Activated CD8-positive, alpha-beta memory T cell treated with anti-CD3 and anti-CD28 coated beads for 4 hours (primary cell): ENCODE measurements at regions not wholly inside any gene's neighbourhood (a gene's known extent, or its start where the extent isn't known, plus 50 kb on each side); places are given as distances from the start of the nearest gene placed in this dataset.
"Not testable (repeated sequence)": the region's sequence is repeated elsewhere in the genome, so short reads cannot be mapped to it uniquely, and the experiment has no call there.

Experiments
- DNase-seq, 2 donors: peaks; one replicate each; pipeline ENCODE4 v3.0.0-alpha.2; 2020; ENCODE audit warnings: low read depth in 2 of 2

GRCh38 chr18:38520786-38521185 lies 955.2 kb upstream of the CELF4 start:
- no peak for DNase-seq

GRCh38 chr18:38502539-38502938 lies 936.9 kb upstream of the CELF4 start:
- DNase-seq = no peak

- no peak for DNase-seq
These were observed 931.7 kb upstream of the CELF4 start for GRCh38 chr18:38497266-38497665.

- DNase-seq = no peak
These were observed 930.7 kb upstream of the CELF4 start for GRCh38 chr18:38496222-38496793.

GRCh38 chr18:38494065-38494464 lies 928.5 kb upstream of the CELF4 start:
- no peak for DNase-seq

- DNase-seq = no peak
These were observed 925.6 kb upstream of the CELF4 start for GRCh38 chr18:38491195-38491594.

- not testable (repeated sequence) for DNase-seq
These were observed 924.1 kb upstream of the CELF4 start for GRCh38 chr18:38489721-38490120.

GRCh38 chr18:38487521-38487920 lies 921.9 kb upstream of the CELF4 start:
- no peak for DNase-seq

GRCh38 chr18:38483326-38483725 lies 917.7 kb upstream of the CELF4 start:
- DNase-seq = no peak

GRCh38 chr18:38481576-38481975 lies 916.0 kb upstream of the CELF4 start:
- no peak for DNase-seq

- no peak for DNase-seq
These were observed 910.1 kb upstream of the CELF4 start for GRCh38 chr18:38475686-38476085.

- DNase-seq = no peak
These were observed 907.9 kb upstream of the CELF4 start for GRCh38 chr18:38473535-38473934.

- no peak for DNase-seq
These were observed 904.8 kb upstream of the CELF4 start for GRCh38 chr18:38470421-38470820.

- DNase-seq = no peak
These were observed 900.8 kb upstream of the CELF4 start for GRCh38 chr18:38466426-38466825.

GRCh38 chr18:38464024-38464423 lies 898.4 kb upstream of the CELF4 start:
- DNase-seq = no peak

GRCh38 chr18:38460657-38461056 lies 895.1 kb upstream of the CELF4 start:
- no peak for DNase-seq

- DNase-seq = no peak
These were observed 893.8 kb upstream of the CELF4 start for GRCh38 chr18:38459131-38459994.

GRCh38 chr18:38458698-38459097 lies 893.1 kb upstream of the CELF4 start:
- no peak for DNase-seq

- no peak for DNase-seq
These were observed 890.7 kb upstream of the CELF4 start for GRCh38 chr18:38456253-38456652.

- DNase-seq = no peak
These were observed 889.3 kb upstream of the CELF4 start for GRCh38 chr18:38454764-38455469.

GRCh38 chr18:38453880-38454279 lies 888.3 kb upstream of the CELF4 start:
- no peak for DNase-seq

- DNase-seq = no peak
These were observed 885.3 kb upstream of the CELF4 start for GRCh38 chr18:38450876-38451275.

- DNase-seq = no peak
These were observed 880.2 kb upstream of the CELF4 start for GRCh38 chr18:38445804-38446145.
